Activated CD4-positive, CD25-positive, alpha-beta regulatory T cell treated with anti-CD3 and anti-CD28 coated beads, Interleukin-2, amount 50 U/mL, for 24 hours (primary cell): ENCODE measurements at regions not wholly inside any gene's neighbourhood (a gene's known extent, or its start where the extent isn't known, plus 50 kb on each side); places are given as distances from the start of the nearest gene placed in this dataset.
"Not testable (repeated sequence)": the region's sequence is repeated elsewhere in the genome, so short reads cannot be mapped to it uniquely, and the experiment has no call there.

Source experiments
- ATAC-seq, 2 donors: fragments of 150-1000 bp; cut with Tn5 transposase; one replicate each; pipeline ENCODE4 v1.10.0; 2021; ENCODE audit warnings: mild to moderate bottlenecking in 1 of 2, moderate library complexity in 1 of 2

- ATAC-seq: not testable (repeated sequence)
Observed at GRCh38 chr2:239817468-239818031, 207.6 kb downstream of the NDUFA10 start.

DNA sequence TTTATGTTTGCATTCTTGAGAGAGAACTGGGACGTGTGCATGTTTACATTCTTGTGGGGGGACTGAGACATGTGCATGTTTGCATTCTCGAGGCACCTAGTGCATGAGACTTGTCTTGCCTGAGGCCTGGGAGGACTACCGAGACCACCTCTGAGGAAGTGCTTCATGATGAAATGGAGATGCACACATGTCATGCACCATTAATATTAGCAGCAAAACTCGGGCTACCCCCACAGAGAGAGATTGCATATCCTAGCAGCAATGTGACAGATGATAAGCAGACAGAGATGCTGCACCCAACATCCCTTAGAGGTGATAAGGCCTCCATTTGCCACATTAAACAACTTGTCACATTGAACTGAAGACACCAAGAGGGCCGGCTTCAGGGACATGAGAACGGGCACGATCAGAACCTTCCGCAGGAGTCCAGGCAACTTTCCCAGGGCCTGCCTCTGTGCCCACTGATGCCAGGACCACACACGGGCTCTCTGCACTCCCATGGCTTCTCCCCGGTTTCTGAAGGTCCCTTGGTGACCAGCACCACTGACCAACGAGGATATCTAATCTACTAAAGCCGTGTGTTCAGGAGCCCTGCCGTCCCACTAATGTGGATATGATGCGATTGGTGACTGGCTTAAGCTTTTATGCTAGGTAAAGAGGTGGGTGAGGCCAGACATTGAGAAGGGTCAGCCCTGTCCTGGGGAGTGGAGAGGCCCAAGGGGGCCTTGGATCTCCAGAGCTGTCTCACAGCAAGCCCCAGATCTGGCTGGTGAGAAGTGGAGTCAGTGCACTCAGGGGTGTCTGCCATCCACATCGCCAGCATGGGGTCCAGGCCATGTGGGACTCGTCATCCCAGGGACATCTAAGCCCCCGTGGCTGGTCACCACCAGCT, 208.3 kb downstream of the NDUFA10 start:
- no peak for ATAC-seq

- ATAC-seq: no peak
Observed at GRCh38 chr2:239815671-239816070, 209.5 kb downstream of the NDUFA10 start.

- ATAC-seq: no peak
Observed at GRCh38 chr2:239814861-239815601, 210.1 kb downstream of the NDUFA10 start.

GRCh38 chr2:239814116-239814860, 210.9 kb downstream of the NDUFA10 start:
- no peak for ATAC-seq

DNA sequence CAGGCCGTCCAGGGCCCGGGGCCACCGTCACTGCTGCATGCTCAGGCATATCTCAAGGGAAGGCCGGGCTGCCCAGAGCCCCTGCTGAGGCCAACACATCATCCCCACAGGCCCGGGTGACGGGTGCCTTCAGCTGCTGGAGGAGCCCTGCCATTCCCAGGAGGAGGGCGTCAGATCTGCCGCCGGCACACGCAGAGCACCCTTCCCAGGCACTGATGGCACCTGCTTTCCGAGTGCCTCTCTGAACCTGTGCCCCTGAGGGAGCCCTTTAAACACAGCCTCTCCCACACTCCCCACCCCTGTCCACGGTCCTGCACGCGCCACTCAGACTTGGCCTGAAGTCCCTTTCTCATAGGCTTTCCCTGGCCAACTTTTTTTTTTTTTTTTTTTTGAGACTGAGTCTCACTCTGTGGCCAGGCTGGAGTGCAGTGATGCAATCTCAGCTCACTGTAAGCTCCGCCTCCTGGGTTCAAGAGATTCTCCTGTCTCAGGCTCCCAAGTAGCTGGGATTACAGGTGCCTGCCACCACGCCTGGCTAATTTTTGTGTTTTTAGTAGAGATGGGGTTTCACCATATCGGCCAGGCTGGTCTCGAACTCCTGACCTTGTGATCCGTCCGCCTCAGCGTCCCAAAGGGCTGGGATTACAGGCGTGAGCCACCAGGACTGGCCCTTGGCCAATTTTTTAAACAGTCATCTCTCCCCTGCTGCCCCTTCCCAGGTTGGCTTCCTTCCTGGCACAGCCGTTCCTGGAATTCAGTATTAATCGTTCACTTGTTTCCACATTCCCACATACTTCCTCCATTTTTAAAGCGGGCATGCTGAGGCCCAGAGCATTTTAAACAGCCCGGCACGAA, 211.7 kb downstream of the NDUFA10 start:
- no peak for ATAC-seq

- ATAC-seq: no peak
Observed at GRCh38 chr2:239811806-239812560, 213.2 kb downstream of the NDUFA10 start.

DNA sequence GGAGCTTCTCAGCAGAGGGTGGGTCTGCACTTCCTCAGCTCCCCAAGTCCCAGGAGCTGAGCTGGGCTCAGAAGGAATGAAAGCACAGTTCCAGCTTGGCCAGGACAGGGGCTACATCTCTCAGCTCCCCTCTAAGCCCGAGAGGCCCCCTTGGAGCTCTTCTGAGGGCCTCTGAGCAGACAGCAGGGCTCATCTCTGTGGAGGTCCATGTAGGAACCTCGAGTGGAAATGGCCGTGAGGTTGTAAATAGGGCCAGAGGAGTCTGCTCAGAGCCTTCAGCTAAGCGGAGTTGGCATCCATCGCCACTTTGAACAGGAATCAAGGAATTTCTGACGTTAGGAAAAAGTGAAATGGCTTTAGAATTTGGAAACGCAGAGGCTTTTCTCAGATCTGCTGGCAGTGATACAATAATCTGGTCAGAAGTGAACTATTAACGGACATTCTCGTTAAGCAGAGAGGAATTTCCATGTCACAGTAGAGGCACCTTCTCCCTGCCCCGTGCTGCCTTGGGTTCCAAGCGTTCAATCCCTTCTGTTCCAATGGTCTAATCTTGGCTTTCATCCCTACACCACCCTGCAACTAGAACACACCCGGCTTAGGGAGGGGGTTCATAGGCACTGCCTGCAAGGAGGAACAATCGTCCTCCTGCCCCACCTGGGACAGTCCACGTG, 213.9 kb downstream of the NDUFA10 start:
- no peak for ATAC-seq

DNA sequence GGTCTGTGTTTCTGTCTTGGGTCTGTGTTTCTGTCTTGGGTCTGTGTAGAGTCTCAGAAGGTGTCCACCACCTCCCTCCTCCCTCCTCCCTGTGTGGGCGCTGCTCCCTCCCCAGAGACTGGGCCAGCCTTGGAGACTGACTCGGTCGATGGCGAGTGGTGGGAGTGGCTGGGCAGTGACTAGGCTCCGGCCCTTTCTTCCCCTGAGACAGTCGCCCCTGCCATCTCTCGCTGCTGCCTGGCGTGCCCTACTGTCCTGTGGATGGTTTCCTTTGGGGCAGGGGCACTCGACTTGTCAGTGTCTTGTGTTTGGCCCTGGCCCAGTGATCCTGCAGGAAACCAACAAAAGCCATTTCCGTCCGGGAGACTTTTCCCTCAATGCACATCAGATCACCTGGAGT, 215.8 kb downstream of the NDUFA10 start:
- ATAC-seq: no peak

DNA sequence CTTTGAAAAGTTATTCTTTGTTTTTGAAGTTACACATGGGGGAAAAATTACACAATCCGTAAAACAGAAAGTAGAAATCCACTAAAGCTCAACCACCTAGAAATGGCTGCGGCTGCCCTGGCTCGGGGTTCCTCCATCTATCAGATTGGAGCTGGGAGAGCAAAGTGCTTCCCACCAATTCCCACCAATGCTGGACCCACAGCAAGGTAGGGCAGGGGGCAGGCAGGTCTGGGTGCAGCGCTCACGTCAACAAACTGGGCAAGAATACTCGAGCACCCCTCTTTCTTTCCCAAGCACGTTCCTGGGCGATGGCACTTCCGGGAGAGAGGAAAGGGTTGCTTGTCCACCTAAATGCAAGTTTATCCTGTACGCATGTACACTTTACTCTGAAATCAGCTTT, 217.6 kb downstream of the NDUFA10 start:
- ATAC-seq: no peak

DNA sequence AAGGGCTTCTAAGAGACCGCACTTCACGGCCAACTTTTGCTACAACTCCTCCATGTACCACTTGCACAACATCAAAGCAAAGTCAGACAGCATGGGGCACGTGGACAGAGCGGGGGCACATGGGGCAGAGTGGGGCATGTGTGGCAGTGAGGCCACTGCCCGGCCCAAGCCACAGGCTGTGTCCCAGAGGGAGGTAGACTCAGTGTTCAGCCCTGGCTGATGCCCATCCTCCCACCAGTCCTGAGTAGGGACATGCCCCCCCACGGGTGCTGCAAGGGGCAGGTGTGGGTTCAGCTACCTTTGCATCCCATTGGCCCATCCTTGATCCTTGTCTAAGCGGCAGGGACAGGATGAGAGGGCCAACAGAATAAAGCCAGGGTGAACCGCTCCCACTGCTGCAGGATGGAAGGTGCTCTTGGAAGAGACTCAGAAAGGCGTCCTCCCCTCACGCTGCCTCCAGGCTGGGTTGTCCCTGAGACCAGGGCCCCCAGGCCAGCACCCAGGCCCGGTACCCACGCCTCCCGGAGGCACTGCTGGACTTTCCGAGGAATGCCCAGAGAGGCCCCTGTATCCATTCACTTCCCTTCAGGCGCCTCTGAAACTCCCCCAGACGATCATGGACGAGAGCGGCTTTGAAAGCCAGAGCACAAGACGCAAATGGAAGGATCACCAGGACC, 218.2 kb downstream of the NDUFA10 start:
- ATAC-seq: no peak

DNA sequence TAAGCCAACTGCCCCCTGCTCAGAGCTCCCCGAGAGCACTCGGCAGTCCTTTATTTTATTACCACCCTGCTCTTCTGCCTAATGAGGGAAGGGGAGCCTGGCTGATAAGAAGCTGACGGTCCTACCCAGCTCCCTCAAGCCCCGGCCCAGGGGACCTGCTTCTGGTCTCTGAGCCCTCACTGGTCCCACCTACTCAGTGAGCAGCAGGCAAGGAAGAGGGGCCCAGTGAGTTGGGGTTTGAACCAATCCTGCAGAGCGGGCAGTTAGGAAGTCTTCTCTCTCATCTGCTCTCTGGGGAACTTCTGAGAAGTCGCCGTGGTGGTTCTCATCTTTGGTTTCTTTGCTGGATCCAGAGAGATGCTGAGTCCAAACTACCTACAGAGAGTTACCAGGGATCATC, 218.9 kb downstream of the NDUFA10 start:
- ATAC-seq: no peak

DNA sequence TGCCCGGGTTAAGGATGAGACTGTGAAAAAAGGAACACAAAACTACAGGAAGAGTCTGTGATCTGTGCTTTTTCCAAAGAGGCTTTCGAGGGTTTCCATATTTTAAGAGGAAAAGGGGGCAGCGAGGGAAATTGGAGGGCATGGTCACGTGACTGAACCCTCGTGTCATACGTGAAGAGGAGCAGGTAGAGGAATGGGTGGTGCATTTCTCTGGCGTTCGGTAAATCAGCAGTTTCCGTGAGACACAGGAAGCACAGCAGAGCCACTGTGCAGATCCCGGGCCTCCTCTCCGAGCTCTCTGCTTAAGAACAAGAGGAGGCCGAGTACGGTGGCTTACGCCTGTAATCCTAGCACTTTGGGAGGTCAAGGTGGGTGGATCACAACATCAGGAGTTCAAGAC, 219.7 kb downstream of the NDUFA10 start:
- ATAC-seq: no peak

DNA sequence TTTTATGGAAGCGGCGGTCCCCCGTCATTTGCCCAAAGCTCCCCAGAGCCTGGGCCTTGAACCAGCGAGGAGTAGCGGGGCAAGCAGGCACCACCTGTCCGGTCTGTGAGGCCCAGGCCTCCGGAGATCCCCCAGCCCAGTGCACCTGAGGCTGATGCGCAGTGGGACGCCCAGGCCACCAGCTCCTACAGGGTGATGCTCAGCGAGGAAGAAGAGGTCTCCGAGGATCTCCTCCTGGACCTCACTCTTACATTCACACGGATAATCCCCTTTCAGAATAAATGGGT, 220.2 kb downstream of the NDUFA10 start:
- no peak for ATAC-seq

DNA sequence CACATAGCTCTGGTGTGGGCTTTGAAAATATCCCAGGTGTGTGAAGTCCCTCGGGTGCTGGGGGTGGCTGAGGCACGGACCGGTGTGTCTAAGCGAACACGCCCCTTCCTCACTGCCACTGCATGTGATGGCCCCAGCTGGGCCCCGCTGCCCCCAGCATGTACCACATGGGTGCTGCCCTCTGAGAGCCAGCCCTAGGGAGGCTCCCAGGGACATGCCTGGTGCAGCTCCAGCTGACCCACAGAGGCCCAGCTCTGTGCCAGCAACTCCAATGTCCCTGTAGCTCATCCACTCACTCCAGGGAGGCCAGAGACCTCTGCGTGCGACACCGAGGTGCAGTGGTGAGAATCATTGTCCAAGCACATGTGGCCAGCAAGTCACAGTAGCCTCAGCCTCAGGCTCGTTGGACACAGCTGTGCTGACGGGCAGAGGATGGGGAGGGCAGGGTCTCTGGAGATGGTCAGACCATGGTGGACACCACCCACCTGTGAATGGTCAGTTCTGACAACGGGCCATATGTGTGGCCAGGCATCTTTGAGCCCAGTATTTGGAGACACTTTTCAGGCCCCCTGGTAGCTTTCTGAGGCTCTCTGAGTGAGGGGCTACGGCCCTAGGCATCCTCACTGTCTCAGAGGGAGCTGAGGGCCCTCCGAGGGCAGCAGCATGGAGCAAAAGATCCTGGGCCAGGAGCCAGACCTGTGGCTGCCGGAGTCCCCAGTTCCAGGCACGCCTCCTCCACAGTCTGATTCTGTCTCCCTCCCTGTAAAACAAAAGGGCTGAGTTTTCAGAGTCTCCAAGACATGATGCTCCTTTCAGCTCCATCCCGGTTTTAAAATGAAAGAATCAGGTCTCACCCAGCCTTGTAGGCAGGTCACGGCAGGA, 220.7 kb downstream of the NDUFA10 start:
- no peak for ATAC-seq

- no peak for ATAC-seq
Observed at GRCh38 chr2:239803766-239804115, 221.4 kb downstream of the NDUFA10 start.

DNA sequence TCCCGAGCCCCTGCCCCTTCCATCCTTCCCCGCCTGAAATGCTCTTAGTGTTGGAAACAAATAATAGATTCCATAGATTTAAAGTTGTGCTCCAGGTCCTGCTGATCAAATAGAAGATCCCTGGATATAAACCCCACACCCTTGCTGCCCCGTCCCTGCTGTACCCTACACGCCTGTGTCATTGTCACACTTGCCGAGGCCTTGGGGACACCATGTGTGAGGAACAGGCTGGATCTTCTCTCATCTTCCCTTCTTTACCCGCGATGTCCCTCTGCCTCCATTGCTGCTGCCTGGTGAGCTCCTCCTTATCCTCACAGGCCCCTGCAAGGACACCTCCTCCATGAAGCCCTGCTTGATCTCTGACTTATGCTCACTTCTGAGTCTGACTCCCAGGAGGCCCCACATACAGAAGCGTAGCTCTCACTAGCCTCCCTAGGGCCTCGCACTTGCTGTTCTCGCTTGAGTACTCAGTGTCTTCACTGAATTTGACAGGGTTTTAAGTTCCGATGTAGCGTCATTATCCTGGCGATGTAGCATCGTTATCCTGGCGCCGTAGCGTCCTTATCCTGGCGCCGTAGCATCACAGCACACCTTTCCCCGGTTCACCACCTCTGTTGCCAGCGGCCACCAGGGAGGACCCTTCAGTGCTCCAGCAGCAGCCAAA, 221.9 kb downstream of the NDUFA10 start:
- no peak for ATAC-seq

DNA sequence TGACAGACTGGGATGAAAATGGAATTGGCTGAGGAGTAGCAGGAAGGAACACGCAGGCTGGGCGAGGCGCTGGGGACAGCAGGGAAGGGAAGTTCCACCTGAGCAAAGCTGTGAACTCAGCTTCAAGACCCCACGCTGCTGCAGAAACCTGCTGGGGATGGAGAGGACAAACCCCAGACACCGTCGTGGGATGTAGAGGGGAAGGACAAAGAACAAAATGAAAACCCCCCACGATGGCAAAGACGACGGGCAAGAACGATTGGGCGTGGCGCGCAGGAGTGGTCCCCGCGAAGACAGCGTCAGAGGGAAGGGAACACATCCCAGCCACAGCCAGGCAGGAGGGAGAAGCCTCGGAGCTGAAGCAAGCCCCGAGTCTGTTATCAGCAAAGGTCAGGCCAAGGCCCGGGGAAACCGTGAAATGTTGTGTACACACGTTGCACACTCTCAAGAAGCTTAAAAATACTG, 222.9 kb downstream of the NDUFA10 start:
- ATAC-seq: no peak
